IMR-90 (cell line): ENCODE measurements at regions not wholly inside any gene's neighbourhood (a gene's known extent, or its start where the extent isn't known, plus 50 kb on each side); places are given as distances from the start of the nearest gene placed in this dataset.

Experiments used
- ATAC-seq: fragments of 200-7000 bp; cut with Tn5 transposase; 2 replicates; pipeline ENCODE4 v1.9.1; 2020; ENCODE audit warnings: low read depth, mild to moderate bottlenecking, moderate library complexity
- BruUV-seq: library from RNA; stranded (reverse); fragments of 400-500 nt; replicated peaks from 2 replicates; lab custom pipeline; 2021; lab: Mats Ljungman, UMichigan
- CTCF ChIA-PET: fragments of 300-600 bp; formaldehyde crosslinking; extraction: SDS; loops from one replicate; lab custom pipeline; 2021; ENCODE audit warnings: antibody characterized with exemption; lab: Yijun Ruan, JAX
- POLR2A ChIA-PET: fragments of 300-600 bp; sonication (Branson Sonifier 250); formaldehyde crosslinking; loops from one replicate; lab custom pipeline; 2022; ENCODE audit warnings: antibody characterized with exemption; ENCODE audit not compliant: unreplicated experiment; lab: Charles Lee
- DNase-seq: peaks from one replicate; pipeline ENCODE4 v3.0.0; 2013
- H2AFZ ChIP-seq: replicated peaks from 2 replicates; pipeline ENCODE3; 2013; ENCODE audit warnings: low read length, mild to moderate bottlenecking; ENCODE audit not compliant: poor library complexity
- H2AK5ac ChIP-seq: 2 replicates; pipeline ENCODE4 v1.6.1; 2013; ENCODE audit warnings: low read depth, low read length, inconsistent platforms
- H2AK9ac ChIP-seq: replicated peaks from 2 replicates; pipeline ENCODE3; 2013; ENCODE audit warnings: mild to moderate bottlenecking, low read depth, low read length, moderate library complexity; ENCODE audit not compliant: poor library complexity
- H2BK120ac ChIP-seq: 2 replicates; pipeline ENCODE4 v1.6.1; 2013; ENCODE audit warnings: low read depth, low read length, inconsistent platforms
- H2BK15ac ChIP-seq: 3 replicates; pipeline ENCODE4 v1.6.1; 2013; ENCODE audit warnings: low read depth, low read length, inconsistent platforms
- H2BK20ac ChIP-seq: 2 replicates; pipeline ENCODE4 v1.6.1; 2013; ENCODE audit warnings: low read depth, mild to moderate bottlenecking, inconsistent platforms, low read length, moderate library complexity
- H2BK5ac ChIP-seq: 2 replicates; pipeline ENCODE4 v1.6.1; 2013; ENCODE audit warnings: mild to moderate bottlenecking, low read depth, low read length, inconsistent platforms; ENCODE audit not compliant: poor library complexity, severe bottlenecking
- H3K14ac ChIP-seq: replicated peaks from 2 replicates; pipeline ENCODE4 v1.6.1; 2013; ENCODE audit warnings: low read depth, low read length, inconsistent platforms
- H3K18ac ChIP-seq: 2 replicates; pipeline ENCODE4 v1.6.1; 2013; ENCODE audit warnings: low read depth, low read length, control low read depth
- H3K23ac ChIP-seq: 2 replicates; pipeline ENCODE4 v1.6.1; 2013; ENCODE audit warnings: low read depth, low read length, inconsistent platforms
- H3K27ac ChIP-seq: 2 replicates; pipeline ENCODE4 v1.5.1; 2013; ENCODE audit warnings: mild to moderate bottlenecking, control low read depth, low read length; ENCODE audit not compliant: insufficient read depth
- H3K27me3 ChIP-seq: 2 replicates; pipeline ENCODE4 v1.6.1; 2013; ENCODE audit warnings: low read length; ENCODE audit not compliant: control insufficient read depth, insufficient read depth
- H3K36me3 ChIP-seq: 2 replicates; pipeline ENCODE4 v1.6.1; 2013; ENCODE audit warnings: low read length, mixed read lengths; ENCODE audit not compliant: control insufficient read depth, insufficient read depth
- H3K4ac ChIP-seq: 2 replicates; pipeline ENCODE4 v1.6.1; 2013; ENCODE audit warnings: low read depth, low read length, inconsistent platforms
- H3K4me1 ChIP-seq: 2 replicates; pipeline ENCODE4 v1.6.1; 2013; ENCODE audit warnings: low read length, mixed read lengths; ENCODE audit not compliant: control insufficient read depth, insufficient read depth
- H3K4me2 ChIP-seq: 2 replicates; pipeline ENCODE4 v1.6.1; 2013; ENCODE audit warnings: low read depth, mild to moderate bottlenecking, control low read depth, low read length, moderate library complexity
- H3K4me3 ChIP-seq: 2 replicates; pipeline ENCODE4 v1.5.1; 2013; ENCODE audit warnings: low read depth, mild to moderate bottlenecking, control low read depth, low read length, moderate library complexity; ENCODE audit not compliant: insufficient read depth
- H3K56ac ChIP-seq: 2 replicates; pipeline ENCODE4 v1.6.1; 2013; ENCODE audit warnings: low read length, inconsistent platforms; ENCODE audit not compliant: insufficient read depth; ENCODE audit errors: extremely low read depth
- H3K79me1 ChIP-seq, 2 experiments: 2 replicates each; pipeline ENCODE4 v1.6.1; 2013; ENCODE audit warnings: low read length in 2 of 2, inconsistent platforms in 1 of 2, low read depth in 1 of 2
- H3K9ac ChIP-seq: 2 replicates; pipeline ENCODE4 v1.6.1; 2013; ENCODE audit warnings: low read depth, low read length, control low read depth
- H3K9me1 ChIP-seq: 2 replicates; pipeline ENCODE4 v1.6.1; 2013; ENCODE audit warnings: low read length, inconsistent platforms; ENCODE audit not compliant: insufficient read depth
- H3K9me3 ChIP-seq: 2 replicates; pipeline ENCODE4 v1.6.1; 2013; ENCODE audit warnings: low read length; ENCODE audit not compliant: control insufficient read depth, insufficient read depth
- H4K20me1 ChIP-seq: 2 replicates; pipeline ENCODE4 v1.6.1; 2013; ENCODE audit warnings: low read length, inconsistent platforms; ENCODE audit not compliant: insufficient read depth
- H4K5ac ChIP-seq: 2 replicates; pipeline ENCODE4 v1.6.1; 2013; ENCODE audit warnings: mild to moderate bottlenecking, low read depth, low read length, control low read depth
- H4K8ac ChIP-seq, 2 experiments: 2 replicates each; pipeline ENCODE4 v1.6.1; 2013; ENCODE audit warnings: low read depth in 2 of 2, low read length in 2 of 2, control low read depth in 1 of 2, inconsistent platforms in 1 of 2
- H4K91ac ChIP-seq: 2 replicates; pipeline ENCODE4 v1.6.1; 2013; ENCODE audit warnings: low read depth, low read length, inconsistent platforms; ENCODE audit not compliant: insufficient read depth
- CHD1 ChIP-seq: IDR thresholded peaks from 2 replicates; pipeline ENCODE4 v1.6.1; 2012; ENCODE audit warnings: low read depth, low read length, improper control_type of control experiment
- POLR2A ChIP-seq: IDR thresholded peaks from 2 replicates; pipeline ENCODE4 v1.6.1; 2012; ENCODE audit warnings: mild to moderate bottlenecking, low read depth, low read length
- RFX5 ChIP-seq: IDR thresholded peaks from 2 replicates; pipeline ENCODE4 v1.8.0; 2012; ENCODE audit warnings: low read depth, mild to moderate bottlenecking, low read length, moderate library complexity
- SMC3 ChIP-seq: fragments of 150-350 bp; IDR thresholded peaks from 2 replicates; pipeline ENCODE4 v1.6.1; 2016; ENCODE audit warnings: low read depth, mild to moderate bottlenecking, antibody characterized with exemption, low read length, moderate library complexity
- WGBS, 2 experiments: methylation state at CpG; one replicate each; pipeline versions ENCODE4 v1.1.5 to v1.1.7; 2013; ENCODE audit warnings: missing lambda C conversion rate in 2 of 2; ENCODE audit not compliant: insufficient read length in 1 of 2; ENCODE audit errors: extremely low coverage in 2 of 2; 5-methylcytosine and 5-hydroxymethylcytosine counted together
- dilution Hi-C: fragments of 300-500 bp; cut with HindIII; formaldehyde crosslinking; loops from one replicate; pipeline ENCODE4 v1.14.3; 2018; ENCODE audit warnings: low sequenced_read_pairs; ENCODE audit not compliant: unreplicated experiment
- in situ Hi-C: fragments of 300-500 bp; cut with MboI; formaldehyde crosslinking; loops from 3 replicates; pipeline ENCODE4 v1.14.3; 2019; ENCODE audit warnings: low sequenced_read_pairs, inconsistent platforms, mixed read lengths
- intact Hi-C: fragments of 100-400 bp; cut with micrococcal nuclease; formaldehyde crosslinking; loops from 2 replicates; pipeline ENCODE4 v1.10.0; 2022
- TF ChIP-seq, protein P1 (sequence below): fragments of 150-350 bp; IDR thresholded peaks from 2 replicates; pipeline ENCODE4 v1.6.1; 2017; ENCODE audit warnings: mild to moderate bottlenecking, antibody characterized with exemption, low read length, low read depth
- TF ChIP-seq, protein P2 (sequence below): conservative IDR thresholded peaks from 2 replicates; pipeline ENCODE4 v1.5.1; 2012; ENCODE audit warnings: mild to moderate bottlenecking, low read depth, low read length, improper control_type of control experiment
- TF ChIP-seq, protein P3 (sequence below): fragments of 150-350 bp; IDR thresholded peaks from 2 replicates; pipeline ENCODE4 v1.6.1; 2016; ENCODE audit warnings: low read depth, mild to moderate bottlenecking, low read length, moderate library complexity, borderline replicate concordance

DNA sequence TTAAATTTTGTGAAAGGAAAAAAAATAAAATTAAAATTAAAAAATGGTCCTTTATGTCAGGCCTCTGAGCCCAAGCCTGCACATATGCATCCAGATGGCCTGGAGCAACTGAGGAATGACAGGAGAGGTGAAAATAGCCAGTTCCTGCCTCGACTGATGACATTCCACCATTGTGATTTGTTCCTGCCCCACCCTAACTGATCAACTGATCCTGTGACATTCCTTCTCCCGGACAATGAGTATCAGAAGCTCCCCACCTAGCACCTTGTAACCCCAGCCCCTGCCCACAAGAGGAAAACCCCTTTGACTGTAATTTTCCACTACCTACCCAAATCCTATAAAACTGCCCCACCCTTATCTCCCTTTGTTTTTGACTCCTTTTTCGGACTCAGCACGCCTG, 972.2 kb upstream of the GHITM start:
- no peak for DNase-seq
- Histone ChIP-seq H2AFZ (no peak overlapping the region), H2AK9ac (no peak overlapping the region), H3K14ac (no peak overlapping the region), H4K5ac (no peak overlapping the region), H3K4ac (no peak overlapping the region), H3K79me1 (no peaks in the 10 kb centered on the region), H2BK15ac (no peak overlapping the region), H3K27me3 (no peaks in the 10 kb centered on the region), H2BK20ac (no peak overlapping the region), H3K36me3 (no peaks in the 10 kb centered on the region), H2BK120ac (no peak overlapping the region), H3K4me1 (no peaks in the 10 kb centered on the region), H3K9ac (no peak overlapping the region), H2BK5ac (no peak overlapping the region), H3K56ac (no peak overlapping the region), H4K91ac (no peak overlapping the region), H2AK5ac (no peak overlapping the region), H4K8ac (no peak overlapping the region), H3K18ac (no peak overlapping the region), H3K4me3 (no peak overlapping the region), H3K27ac (no peak overlapping the region), H3K23ac (no peak overlapping the region), H4K20me1 (no peaks in the 10 kb centered on the region), H3K9me1 (no peaks in the 10 kb centered on the region), H3K9me3 (peaks cover 2% of the 10 kb centered on the region; the same call in 1 of the 2 replicates), H3K4me2 (no peak overlapping the region)
- dilution Hi-C loops = no loop called here
- intact Hi-C loops = no loop called here
- BruUV-seq = no TSS peak
- ChIA-PET POLR2A (no interaction called here), CTCF (no interaction called here)
- TF ChIP-seq, protein P1, sequence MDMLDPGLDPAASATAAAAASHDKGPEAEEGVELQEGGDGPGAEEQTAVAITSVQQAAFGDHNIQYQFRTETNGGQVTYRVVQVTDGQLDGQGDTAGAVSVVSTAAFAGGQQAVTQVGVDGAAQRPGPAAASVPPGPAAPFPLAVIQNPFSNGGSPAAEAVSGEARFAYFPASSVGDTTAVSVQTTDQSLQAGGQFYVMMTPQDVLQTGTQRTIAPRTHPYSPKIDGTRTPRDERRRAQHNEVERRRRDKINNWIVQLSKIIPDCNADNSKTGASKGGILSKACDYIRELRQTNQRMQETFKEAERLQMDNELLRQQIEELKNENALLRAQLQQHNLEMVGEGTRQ = no peak
- TF ChIP-seq, protein P2, sequence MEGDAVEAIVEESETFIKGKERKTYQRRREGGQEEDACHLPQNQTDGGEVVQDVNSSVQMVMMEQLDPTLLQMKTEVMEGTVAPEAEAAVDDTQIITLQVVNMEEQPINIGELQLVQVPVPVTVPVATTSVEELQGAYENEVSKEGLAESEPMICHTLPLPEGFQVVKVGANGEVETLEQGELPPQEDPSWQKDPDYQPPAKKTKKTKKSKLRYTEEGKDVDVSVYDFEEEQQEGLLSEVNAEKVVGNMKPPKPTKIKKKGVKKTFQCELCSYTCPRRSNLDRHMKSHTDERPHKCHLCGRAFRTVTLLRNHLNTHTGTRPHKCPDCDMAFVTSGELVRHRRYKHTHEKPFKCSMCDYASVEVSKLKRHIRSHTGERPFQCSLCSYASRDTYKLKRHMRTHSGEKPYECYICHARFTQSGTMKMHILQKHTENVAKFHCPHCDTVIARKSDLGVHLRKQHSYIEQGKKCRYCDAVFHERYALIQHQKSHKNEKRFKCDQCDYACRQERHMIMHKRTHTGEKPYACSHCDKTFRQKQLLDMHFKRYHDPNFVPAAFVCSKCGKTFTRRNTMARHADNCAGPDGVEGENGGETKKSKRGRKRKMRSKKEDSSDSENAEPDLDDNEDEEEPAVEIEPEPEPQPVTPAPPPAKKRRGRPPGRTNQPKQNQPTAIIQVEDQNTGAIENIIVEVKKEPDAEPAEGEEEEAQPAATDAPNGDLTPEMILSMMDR = no peak
- TF ChIP-seq CHD1 (no peak), POLR2A (no peak), RFX5 (no peak), SMC3 (no peak)
- TF ChIP-seq, protein P3, sequence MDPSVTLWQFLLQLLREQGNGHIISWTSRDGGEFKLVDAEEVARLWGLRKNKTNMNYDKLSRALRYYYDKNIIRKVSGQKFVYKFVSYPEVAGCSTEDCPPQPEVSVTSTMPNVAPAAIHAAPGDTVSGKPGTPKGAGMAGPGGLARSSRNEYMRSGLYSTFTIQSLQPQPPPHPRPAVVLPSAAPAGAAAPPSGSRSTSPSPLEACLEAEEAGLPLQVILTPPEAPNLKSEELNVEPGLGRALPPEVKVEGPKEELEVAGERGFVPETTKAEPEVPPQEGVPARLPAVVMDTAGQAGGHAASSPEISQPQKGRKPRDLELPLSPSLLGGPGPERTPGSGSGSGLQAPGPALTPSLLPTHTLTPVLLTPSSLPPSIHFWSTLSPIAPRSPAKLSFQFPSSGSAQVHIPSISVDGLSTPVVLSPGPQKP = no peak
- ATAC-seq = no peak
- whole genome bisulfite sequencing, 2 experiments = no CpG with 5 or more reads among the region's 4 CpGs
- in situ Hi-C loops = no loop called here
